Stomach (tissue), 8 donors: ENCODE measurements at regions not wholly inside any gene's neighbourhood (a gene's known extent, or its start where the extent isn't known, plus 50 kb on each side); places are given as distances from the start of the nearest gene placed in this dataset.
A peak's percentile ranks its signal among the peaks of the same experiment; 100 is the strongest.

Source experiments
- DNase-seq, 2 donors: peaks; one replicate each; pipeline versions ENCODE4 v3.0.0 to v3.0.0-alpha.2; 2013 to 2019
- H3K27ac ChIP-seq, 5 donors: fragments of 200-600 bp in 4 of 5; sonication (generic) in 4 of 5; one replicate each; pipeline ENCODE4 v1.5.1; 2013 to 2019; ENCODE audit warnings: mild to moderate bottlenecking in 1 of 5, moderate library complexity in 1 of 5
- H3K27me3 ChIP-seq, 3 donors: fragments of 200-600 bp; sonication (generic); one replicate each; pipeline ENCODE4 v1.5.1; 2017 to 2019; ENCODE audit warnings: mixed run types in 1 of 3
- H3K36me3 ChIP-seq, 4 donors: fragments of 200-600 bp; sonication (generic); 1 replicate in 3 of 4; 2 replicates in 1 of 4; pipeline ENCODE4 v1.5.1; 2016 to 2019
- H3K4me1 ChIP-seq, 4 donors: fragments of 200-600 bp; sonication (generic); one replicate each; pipeline ENCODE4 v1.5.1; 2016 to 2019
- H3K4me3 ChIP-seq, 4 donors: fragments of 200-600 bp; sonication (generic) in 3 of 4; one replicate each; pipeline ENCODE4 v1.5.1; 2016 to 2019; ENCODE audit warnings: mild to moderate bottlenecking in 1 of 4
- H3K9me3 ChIP-seq, 4 donors: fragments of 200-600 bp; sonication (generic); one replicate each; pipeline ENCODE4 v1.5.1; 2016 to 2019
- EP300 ChIP-seq: sonication (generic); formaldehyde crosslinking; IDR thresholded peaks from one replicate; pipeline ENCODE4 v1.6.1; 2017; ENCODE audit warnings: antibody characterized with exemption
- POLR2A ChIP-seq, 4 donors: fragments of 450-650 bp; IDR thresholded peaks; one replicate each; pipeline ENCODE4 v1.6.1; 2016; ENCODE audit warnings: antibody characterized with exemption in 4 of 4, control low read depth in 2 of 4, mild to moderate bottlenecking in 1 of 4, moderate library complexity in 1 of 4
- POLR2AphosphoS5 ChIP-seq, 3 donors: sonication (generic); formaldehyde crosslinking; IDR thresholded peaks; one replicate each; pipeline ENCODE4 v1.6.1; 2016; ENCODE audit warnings: antibody characterized with exemption in 3 of 3
- WGBS, 5 donors: extraction: QIAGEN DNeasy Blood & Tissue Kit in 3 of 5; methylation state at CpG; one replicate each; pipeline versions ENCODE4 v1.1.5 to v1.1.7; 2013 to 2018; 5-methylcytosine and 5-hydroxymethylcytosine counted together
- intact Hi-C: fragments of 100-400 bp; cut with DNase I; formaldehyde crosslinking; loops from one replicate; pipeline ENCODE4 v1.15.1; 2023; ENCODE audit warnings: low total_unique reads
- TF ChIP-seq, protein P1 (sequence below), 7 experiments: fragments of 450-650 bp in 4 of 7; fragments of 200-600 bp in 3 of 7; sonication (generic) in 3 of 7; IDR thresholded peaks; one replicate each; pipeline ENCODE4 v1.5.1; 2016 to 2019; ENCODE audit warnings: antibody characterized with exemption in 7 of 7, control low read depth in 2 of 7, mild to moderate bottlenecking in 1 of 7
- donor health status: healthy with polysubstance abuse.
- donor health status: Bipolar disorder and iron deficiency.
- donor health status: healthy.

DNA sequence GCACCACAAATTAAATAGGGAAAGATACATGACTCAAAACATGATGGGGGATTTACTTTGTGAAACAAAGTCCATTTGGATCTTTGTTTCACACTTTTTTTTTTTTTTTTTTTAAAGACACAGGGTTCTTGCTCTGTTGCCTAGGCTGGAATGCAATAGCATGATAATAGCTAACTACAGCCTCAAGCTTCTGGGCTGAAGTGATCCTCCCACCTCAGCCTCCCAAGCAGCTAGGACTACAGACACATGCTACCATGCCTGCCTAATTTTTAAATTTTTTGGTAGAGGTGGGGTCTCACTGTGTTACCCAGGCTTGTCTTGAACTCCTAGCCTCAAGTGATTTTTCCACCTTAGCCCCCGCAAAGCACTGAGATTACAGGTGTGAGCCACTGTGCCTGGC, 172.6 kb upstream of the KLF14 start:
- H3K27me3 ChIP-seq: no peaks in the 10 kb centered on the region
- H3K4me3 ChIP-seq: no peak overlapping the region
- H3K36me3 ChIP-seq: peaks cover 0 to 34% (median 10%) of the 10 kb centered on the region in 4 donors
- peak overlapping the region in 1 of 5 donors; percentile 44 for H3K27ac ChIP-seq
- 93 to 100% (median 96%) methylated on average over 1 of the region's 1 CpG for WGBS, 5 donors
- H3K4me1 ChIP-seq: peaks cover 58 to 95% (median 83%) of the 10 kb centered on the region in 4 donors
- DNase-seq: no peak
- TF ChIP-seq EP300 (no peak), POLR2AphosphoS5 (IDR thresholded peaks at IDR 0.05) (no peak), POLR2A (IDR thresholded peaks at IDR 0.05) (no peak)
- TF ChIP-seq, protein P1, sequence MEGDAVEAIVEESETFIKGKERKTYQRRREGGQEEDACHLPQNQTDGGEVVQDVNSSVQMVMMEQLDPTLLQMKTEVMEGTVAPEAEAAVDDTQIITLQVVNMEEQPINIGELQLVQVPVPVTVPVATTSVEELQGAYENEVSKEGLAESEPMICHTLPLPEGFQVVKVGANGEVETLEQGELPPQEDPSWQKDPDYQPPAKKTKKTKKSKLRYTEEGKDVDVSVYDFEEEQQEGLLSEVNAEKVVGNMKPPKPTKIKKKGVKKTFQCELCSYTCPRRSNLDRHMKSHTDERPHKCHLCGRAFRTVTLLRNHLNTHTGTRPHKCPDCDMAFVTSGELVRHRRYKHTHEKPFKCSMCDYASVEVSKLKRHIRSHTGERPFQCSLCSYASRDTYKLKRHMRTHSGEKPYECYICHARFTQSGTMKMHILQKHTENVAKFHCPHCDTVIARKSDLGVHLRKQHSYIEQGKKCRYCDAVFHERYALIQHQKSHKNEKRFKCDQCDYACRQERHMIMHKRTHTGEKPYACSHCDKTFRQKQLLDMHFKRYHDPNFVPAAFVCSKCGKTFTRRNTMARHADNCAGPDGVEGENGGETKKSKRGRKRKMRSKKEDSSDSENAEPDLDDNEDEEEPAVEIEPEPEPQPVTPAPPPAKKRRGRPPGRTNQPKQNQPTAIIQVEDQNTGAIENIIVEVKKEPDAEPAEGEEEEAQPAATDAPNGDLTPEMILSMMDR (IDR thresholded peaks at IDR 0.05): no peak
- intact Hi-C loops: no loop called here
- no peaks in the 10 kb centered on the region for H3K9me3 ChIP-seq

DNA sequence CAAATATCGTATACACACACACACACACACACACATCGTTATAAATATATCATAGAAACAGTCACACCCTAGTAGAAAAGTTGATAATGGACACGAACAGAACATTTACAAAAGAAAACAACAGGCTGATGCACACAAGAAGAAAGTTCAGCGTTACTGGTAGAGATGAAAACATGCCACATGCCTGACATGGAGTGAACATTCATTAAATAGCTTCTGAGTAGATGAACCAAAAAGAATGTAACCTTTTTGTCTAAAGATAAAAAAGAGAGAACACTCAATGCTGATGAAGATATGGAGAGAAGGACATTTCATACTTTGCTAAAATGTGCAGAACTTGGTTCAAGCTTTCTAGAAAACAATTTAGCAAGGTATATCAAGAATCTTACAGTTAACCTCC, 173.4 kb upstream of the KLF14 start:
- WGBS, 5 donors: 58 to 70% (median 60%) methylated on average over 4 of the region's 4 CpGs
- H3K27ac ChIP-seq: peak overlapping the region in 1 of 5 donors; percentile 25
- DNase-seq: no peak
- no peaks in the 10 kb centered on the region for H3K9me3 ChIP-seq
- intact Hi-C loops: no loop called here
- peaks cover 58 to 95% (median 83%) of the 10 kb centered on the region in 4 donors for H3K4me1 ChIP-seq
- TF ChIP-seq EP300 (no peak), POLR2A (IDR thresholded peaks at IDR 0.05) (no peak), POLR2AphosphoS5 (IDR thresholded peaks at IDR 0.05) (no peak)
- TF ChIP-seq, protein P1 (IDR thresholded peaks at IDR 0.05): no peak
- H3K4me3 ChIP-seq: no peak overlapping the region
- H3K36me3 ChIP-seq: peaks cover 0 to 28% (median 10%) of the 10 kb centered on the region in 4 donors
- H3K27me3 ChIP-seq: no peaks in the 10 kb centered on the region

DNA sequence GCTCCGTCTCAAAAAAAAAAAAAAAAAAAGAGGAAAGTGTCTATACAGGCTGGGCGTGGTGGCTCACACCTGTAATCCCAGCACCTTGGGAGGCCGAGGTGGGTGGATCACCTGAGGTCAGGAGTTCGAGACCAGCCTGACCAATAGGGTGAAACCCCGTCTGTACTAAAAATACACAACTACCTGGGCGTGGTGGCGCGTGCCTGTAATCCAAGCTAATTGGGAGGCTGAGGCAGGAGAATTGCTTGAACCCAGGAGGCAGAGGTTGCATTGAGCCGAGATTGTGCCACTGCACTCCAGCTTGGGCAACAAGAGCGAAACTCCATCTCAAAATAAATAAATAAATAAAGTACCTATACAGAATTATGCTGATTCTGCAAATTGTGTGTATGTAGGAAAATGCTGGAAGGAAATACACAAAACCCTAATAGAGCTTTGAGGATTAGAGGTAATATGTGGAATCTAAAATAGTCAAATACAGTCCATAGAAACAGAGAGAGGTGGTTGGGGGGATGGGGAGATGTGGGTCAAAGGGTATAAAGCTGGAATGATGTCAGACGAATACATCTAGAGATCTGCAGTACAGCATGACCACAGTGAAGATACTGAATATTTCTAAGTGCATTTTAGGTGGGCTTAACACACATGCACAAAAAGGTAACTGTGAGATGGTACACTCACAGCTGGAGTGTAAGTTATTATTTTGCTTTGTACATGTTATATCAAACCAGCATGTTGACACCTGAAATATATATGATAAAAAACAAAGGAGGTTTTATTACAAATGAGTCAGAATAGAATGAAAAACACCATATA, 174.5 kb upstream of the KLF14 start:
- WGBS, 5 donors: 88 to 94% (median 91%) methylated on average over 10 to 11 of the region's 11 CpGs
- H3K4me1 ChIP-seq: peaks cover 50 to 89% (median 78%) of the 10 kb centered on the region in 4 donors
- H3K27me3 ChIP-seq: no peaks in the 10 kb centered on the region
- TF ChIP-seq POLR2AphosphoS5 (IDR thresholded peaks at IDR 0.05): no peak
- no peak for TF ChIP-seq POLR2A (IDR thresholded peaks at IDR 0.05)
- no peak for TF ChIP-seq EP300
- TF ChIP-seq, protein P1 (IDR thresholded peaks at IDR 0.05): no peak
- H3K36me3 ChIP-seq: peaks cover 0 to 24% (median 10%) of the 10 kb centered on the region in 4 donors
- H3K9me3 ChIP-seq: no peaks in the 10 kb centered on the region
- intact Hi-C loops: no loop called here
- H3K4me3 ChIP-seq: peak overlapping the region in 1 of 4 donors; percentile 48
- peak overlapping the region in 1 of 5 donors; percentile 92 for H3K27ac ChIP-seq
- DNase-seq: no peak

DNA sequence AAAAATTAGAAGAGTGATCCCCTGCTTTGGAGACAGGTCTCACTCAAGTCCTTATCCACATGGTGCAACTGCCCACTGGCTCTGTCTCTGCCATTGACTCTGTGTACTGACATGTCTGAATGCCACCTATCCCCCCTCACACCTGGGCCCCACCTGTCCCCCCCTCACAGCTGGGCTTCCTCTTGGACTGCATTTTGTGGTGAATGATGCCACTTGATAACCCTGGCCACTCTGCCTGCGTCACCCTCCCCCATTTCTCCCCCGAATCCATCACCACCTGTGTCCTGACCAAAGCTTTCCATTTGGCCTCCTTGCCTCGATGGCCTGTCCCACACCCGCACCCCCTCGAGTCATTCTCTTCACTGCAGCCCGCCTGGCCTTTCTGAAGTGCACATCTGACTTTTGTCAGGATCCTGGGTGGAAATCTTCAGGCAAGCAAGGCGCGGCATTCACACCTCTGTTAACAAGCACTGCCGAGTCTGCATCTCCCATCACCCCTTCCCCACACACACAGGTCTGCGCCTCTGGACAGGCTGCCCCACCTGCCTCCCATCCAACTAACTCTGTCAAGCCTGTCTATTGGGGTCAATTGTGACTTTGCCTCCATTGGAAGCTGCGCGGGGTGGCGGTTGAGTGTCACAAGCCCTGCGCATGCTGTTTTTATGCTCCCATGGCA, 175.3 kb upstream of the KLF14 start:
- DNase-seq: no peak
- Histone ChIP-seq H3K4me1 (peaks cover 51 to 89% (median 78%) of the 10 kb centered on the region in 4 donors), H3K4me3 (peak overlapping the region in 1 of 4 donors; percentile 48), H3K27ac (peak overlapping the region in 2 of 5 donors; percentile 92 to 93), H3K9me3 (no peaks in the 10 kb centered on the region), H3K27me3 (no peaks in the 10 kb centered on the region), H3K36me3 (peaks cover 0 to 24% (median 10%) of the 10 kb centered on the region in 4 donors)
- TF ChIP-seq POLR2AphosphoS5 (IDR thresholded peaks at IDR 0.05) (no peak), POLR2A (IDR thresholded peaks at IDR 0.05) (no peak), EP300 (no peak)
- TF ChIP-seq, protein P1 (IDR thresholded peaks at IDR 0.05): no peak
- 91 to 97% (median 94%) methylated on average over 14 of the region's 14 CpGs for WGBS, 5 donors
- intact Hi-C loops: no loop called here
